ENCODE measurements at regions not wholly inside any gene's neighbourhood (a gene's known extent, or its start where the extent isn't known, plus 50 kb on each side); places are given as distances from the start of the nearest gene placed in this dataset.

- TF ChIP-seq NR3C1 (CRISPR knock-in tag; conservative IDR thresholded peaks at IDR 0.05; ENCODE audit: low read depth): no peak
- no peak for TF ChIP-seq CTCF (IDR thresholded peaks at IDR 0.05)
- TF ChIP-seq NFYB (CRISPR knock-in tag; conservative IDR thresholded peaks at IDR 0.05; ENCODE audit: low read depth): no peak
- TF ChIP-seq SOX15 (CRISPR knock-in tag; IDR thresholded peaks at IDR 0.05): no peak
- TF ChIP-seq HMGXB4 (CRISPR knock-in tag; IDR thresholded peaks at IDR 0.05): no peak
- TF ChIP-seq CBFB (CRISPR knock-in tag; IDR thresholded peaks at IDR 0.05; ENCODE audit: low read depth): no peak
- no peak for TF ChIP-seq TEAD4 (CRISPR knock-in tag; IDR thresholded peaks at IDR 0.05)
- TF ChIP-seq CREB1 (CRISPR knock-in tag; IDR thresholded peaks at IDR 0.05): no peak
- TF ChIP-seq FOXP1 (CRISPR knock-in tag; IDR thresholded peaks at IDR 0.05; ENCODE audit: borderline replicate concordance): no peak
- no peak for TF ChIP-seq STAT6 (CRISPR knock-in tag; conservative IDR thresholded peaks at IDR 0.05; ENCODE audit: low read depth)
Measured at GRCh38 chr1:68919075-68919474, 422.2 kb upstream of the DEPDC1 start.

Measured in WTC11 (cell line).